ENCODE measurements at regions not wholly inside any gene's neighbourhood (a gene's known extent, or its start where the extent isn't known, plus 50 kb on each side); places are given as distances from the start of the nearest gene placed in this dataset.

- Histone ChIP-seq H3K4me3 (ENCODE audit: severe bottlenecking) (no peak overlapping the region), H3K4me1 (ENCODE audit: insufficient read depth, poor library complexity, severe bottlenecking) (no peaks in the 10 kb centered on the region), H3K27me3 (ENCODE audit: insufficient read depth, poor library complexity, severe bottlenecking) (no peaks in the 10 kb centered on the region), H3K36me3 (ENCODE audit: low read depth) (no peaks in the 10 kb centered on the region), H3K9me3 (ENCODE audit: severe bottlenecking) (no peaks in the 10 kb centered on the region), H3K27ac (ENCODE audit: poor library complexity, severe bottlenecking) (no peak overlapping the region)
- TF ChIP-seq CTCF (IDR thresholded peaks at IDR 0.05; ENCODE audit: poor library complexity, severe bottlenecking): no peak
- DNase-seq (ENCODE audit: low spot score) (no peak), ATAC-seq (ENCODE audit: low read depth) (no peak)
These were observed 306.3 kb upstream of the IRAK1BP1 start for GRCh38 chr6:78561015-78561414.

- Histone ChIP-seq H3K27ac (ENCODE audit: poor library complexity, severe bottlenecking) (no peak overlapping the region), H3K36me3 (ENCODE audit: low read depth) (no peaks in the 10 kb centered on the region)
- no peak for TF ChIP-seq CTCF (IDR thresholded peaks at IDR 0.05; ENCODE audit: poor library complexity, severe bottlenecking)
These were observed 301.4 kb upstream of the IRAK1BP1 start for GRCh38 chr6:78565997-78566396.

GRCh38 chr6:78570044-78570443, 297.3 kb upstream of the IRAK1BP1 start:
- H3K9me3 ChIP-seq (ENCODE audit: severe bottlenecking): no peaks in the 10 kb centered on the region
- no peak overlapping the region for H3K4me3 ChIP-seq (ENCODE audit: severe bottlenecking)
- TF ChIP-seq CTCF (IDR thresholded peaks at IDR 0.05; ENCODE audit: poor library complexity, severe bottlenecking): no peak
- no peak overlapping the region for H3K27ac ChIP-seq (ENCODE audit: poor library complexity, severe bottlenecking)
- ATAC-seq (ENCODE audit: low read depth) (no peak), DNase-seq (ENCODE audit: low spot score) (no peak)
- H3K4me1 ChIP-seq (ENCODE audit: insufficient read depth, poor library complexity, severe bottlenecking): peaks cover 5% of the 10 kb centered on the region
- no peaks in the 10 kb centered on the region for H3K27me3 ChIP-seq (ENCODE audit: insufficient read depth, poor library complexity, severe bottlenecking)
- H3K36me3 ChIP-seq (ENCODE audit: low read depth): no peaks in the 10 kb centered on the region

More at GRCh38 chr6:78565997-78566396, 301.4 kb upstream of the IRAK1BP1 start:
- DNase-seq (ENCODE audit: low spot score) (no peak), ATAC-seq (ENCODE audit: low read depth) (no peak)
- no peaks in the 10 kb centered on the region for H3K27me3 ChIP-seq (ENCODE audit: insufficient read depth, poor library complexity, severe bottlenecking)
- H3K4me3 ChIP-seq (ENCODE audit: severe bottlenecking): no peak overlapping the region
- no peaks in the 10 kb centered on the region for H3K9me3 ChIP-seq (ENCODE audit: severe bottlenecking)
- H3K4me1 ChIP-seq (ENCODE audit: insufficient read depth, poor library complexity, severe bottlenecking): no peaks in the 10 kb centered on the region

GRCh38 chr6:78577585-78577984, 289.8 kb upstream of the IRAK1BP1 start:
- no peak overlapping the region for H3K27ac ChIP-seq (ENCODE audit: poor library complexity, severe bottlenecking)
- DNase-seq (ENCODE audit: low spot score) (no peak), ATAC-seq (ENCODE audit: low read depth) (no peak)
- H3K27me3 ChIP-seq (ENCODE audit: insufficient read depth, poor library complexity, severe bottlenecking): no peaks in the 10 kb centered on the region
- peaks cover 5% of the 10 kb centered on the region for H3K4me1 ChIP-seq (ENCODE audit: insufficient read depth, poor library complexity, severe bottlenecking)
- no peaks in the 10 kb centered on the region for H3K36me3 ChIP-seq (ENCODE audit: low read depth)
- TF ChIP-seq CTCF (IDR thresholded peaks at IDR 0.05; ENCODE audit: poor library complexity, severe bottlenecking): no peak
- H3K9me3 ChIP-seq (ENCODE audit: severe bottlenecking): no peaks in the 10 kb centered on the region
- H3K4me3 ChIP-seq (ENCODE audit: severe bottlenecking): no peak overlapping the region

GRCh38 chr6:78578430-78578829, 288.9 kb upstream of the IRAK1BP1 start:
- Histone ChIP-seq H3K27me3 (ENCODE audit: insufficient read depth, poor library complexity, severe bottlenecking) (no peaks in the 10 kb centered on the region), H3K27ac (ENCODE audit: poor library complexity, severe bottlenecking) (no peak overlapping the region), H3K9me3 (ENCODE audit: severe bottlenecking) (no peaks in the 10 kb centered on the region), H3K4me1 (ENCODE audit: insufficient read depth, poor library complexity, severe bottlenecking) (peaks cover 5% of the 10 kb centered on the region), H3K36me3 (ENCODE audit: low read depth) (no peaks in the 10 kb centered on the region), H3K4me3 (ENCODE audit: severe bottlenecking) (no peak overlapping the region)
- DNase-seq (ENCODE audit: low spot score) (no peak), ATAC-seq (ENCODE audit: low read depth) (no peak)
- no peak for TF ChIP-seq CTCF (IDR thresholded peaks at IDR 0.05; ENCODE audit: poor library complexity, severe bottlenecking)

Data from RWPE2 (cell line).